ENCODE measurements at regions not wholly inside any gene's neighbourhood (a gene's known extent, or its start where the extent isn't known, plus 50 kb on each side); places are given as distances from the start of the nearest gene placed in this dataset.

- TF ChIP-seq CTCF (IDR thresholded peaks at IDR 0.05) = no peak
- no peak for TF ChIP-seq POLR2A (IDR thresholded peaks at IDR 0.05)
Measured at GRCh38 chr6:85942844-85943243, 300.2 kb upstream of the SYNCRIP start.

Measured in body of pancreas (tissue), 4 donors.